Osteoblast (primary cell): ENCODE measurements at regions not wholly inside any gene's neighbourhood (a gene's known extent, or its start where the extent isn't known, plus 50 kb on each side); places are given as distances from the start of the nearest gene placed in this dataset.
A peak's percentile ranks its signal among the peaks of the same experiment; 100 is the strongest.

Source experiments
- DNase-seq: peaks from one replicate; pipeline ENCODE4 v3.0.0; 2011; ENCODE audit warnings: low spot score, mixed read lengths; ENCODE audit not compliant: insufficient read length; ENCODE audit errors: missing footprints
- H2AFZ ChIP-seq: 2 replicates; pipeline ENCODE4 v1.6.0; 2011; ENCODE audit warnings: mild to moderate bottlenecking, low read length
- H3K27ac ChIP-seq: 2 replicates; pipeline ENCODE4 v1.5.1; 2011; ENCODE audit warnings: mild to moderate bottlenecking, low read depth, low read length, moderate library complexity
- H3K27me3 ChIP-seq: 2 replicates; pipeline ENCODE4 v1.6.0; 2012; ENCODE audit warnings: mild to moderate bottlenecking, control low read depth, inconsistent platforms, low read length, moderate library complexity; ENCODE audit not compliant: insufficient read depth
- H3K36me3 ChIP-seq: 2 replicates; pipeline ENCODE4 v1.5.1; 2011; ENCODE audit warnings: mild to moderate bottlenecking, low read length, control low read depth, moderate library complexity; ENCODE audit not compliant: insufficient read depth
- H3K4me1 ChIP-seq: 2 replicates; pipeline ENCODE4 v1.5.1; 2011; ENCODE audit warnings: mild to moderate bottlenecking, low read length, control low read depth, moderate library complexity; ENCODE audit not compliant: insufficient read depth
- H3K4me2 ChIP-seq: 2 replicates; pipeline ENCODE4 v1.6.0; 2011; ENCODE audit warnings: mild to moderate bottlenecking, low read length; ENCODE audit not compliant: insufficient read depth
- H3K4me3 ChIP-seq: fragments of 200-600 bp; sonication (generic); 3 replicates; pipeline ENCODE4 v1.5.1; 2012; ENCODE audit warnings: mild to moderate bottlenecking, low read length, inconsistent platforms; ENCODE audit not compliant: insufficient read depth
- H3K79me2 ChIP-seq: 2 replicates; pipeline ENCODE4 v1.6.0; 2012; ENCODE audit warnings: mild to moderate bottlenecking, low read length, control low read depth, inconsistent platforms; ENCODE audit not compliant: insufficient read depth
- H3K9me3 ChIP-seq: 2 replicates; pipeline ENCODE4 v1.5.1; 2011; ENCODE audit warnings: low read depth, low read length, control low read depth
- H4K20me1 ChIP-seq: 2 replicates; pipeline ENCODE4 v1.6.0; 2012; ENCODE audit warnings: mild to moderate bottlenecking, low read length, control low read depth; ENCODE audit not compliant: insufficient read depth
- TF ChIP-seq, protein P1 (sequence below): IDR thresholded peaks from 2 replicates; pipeline ENCODE4 v1.5.1; 2011; ENCODE audit warnings: mild to moderate bottlenecking, low read depth, low read length, moderate library complexity; ENCODE audit errors: extremely low read depth

DNA sequence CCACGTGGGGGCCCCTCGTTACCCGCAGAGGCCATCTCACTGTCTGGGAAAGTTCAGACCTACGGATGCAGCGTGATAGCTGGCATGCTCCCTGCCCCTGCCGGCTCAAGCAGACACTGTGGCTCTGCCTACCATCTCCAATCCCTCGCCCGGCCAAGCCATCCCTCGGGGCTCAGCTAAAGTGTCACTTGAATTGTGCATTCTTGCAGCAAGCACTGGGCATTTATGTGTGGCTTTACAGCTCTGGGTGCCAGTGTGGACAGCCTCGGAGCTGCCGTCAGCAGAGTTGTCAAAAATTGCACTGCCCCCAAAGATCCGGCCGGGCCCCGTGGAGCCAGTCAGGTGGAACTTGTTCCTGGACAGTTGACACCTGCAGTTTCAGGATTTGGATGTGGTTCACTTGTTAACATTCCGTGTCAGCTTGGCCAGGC is 75.0 kb upstream of the FGF3 start:
- Histone ChIP-seq H3K9me3 (no peaks in the 10 kb centered on the region), H3K4me2 (no peak overlapping the region), H3K79me2 (no peaks in the 10 kb centered on the region), H3K27ac (no peak overlapping the region), H3K4me3 (no peak overlapping the region), H3K36me3 (no peaks in the 10 kb centered on the region), H4K20me1 (no peaks in the 10 kb centered on the region), H2AFZ (no peak overlapping the region), H3K4me1 (no peaks in the 10 kb centered on the region), H3K27me3 (peaks cover 80% of the 10 kb centered on the region)
- peak; percentile 14 for DNase-seq
- TF ChIP-seq, protein P1, sequence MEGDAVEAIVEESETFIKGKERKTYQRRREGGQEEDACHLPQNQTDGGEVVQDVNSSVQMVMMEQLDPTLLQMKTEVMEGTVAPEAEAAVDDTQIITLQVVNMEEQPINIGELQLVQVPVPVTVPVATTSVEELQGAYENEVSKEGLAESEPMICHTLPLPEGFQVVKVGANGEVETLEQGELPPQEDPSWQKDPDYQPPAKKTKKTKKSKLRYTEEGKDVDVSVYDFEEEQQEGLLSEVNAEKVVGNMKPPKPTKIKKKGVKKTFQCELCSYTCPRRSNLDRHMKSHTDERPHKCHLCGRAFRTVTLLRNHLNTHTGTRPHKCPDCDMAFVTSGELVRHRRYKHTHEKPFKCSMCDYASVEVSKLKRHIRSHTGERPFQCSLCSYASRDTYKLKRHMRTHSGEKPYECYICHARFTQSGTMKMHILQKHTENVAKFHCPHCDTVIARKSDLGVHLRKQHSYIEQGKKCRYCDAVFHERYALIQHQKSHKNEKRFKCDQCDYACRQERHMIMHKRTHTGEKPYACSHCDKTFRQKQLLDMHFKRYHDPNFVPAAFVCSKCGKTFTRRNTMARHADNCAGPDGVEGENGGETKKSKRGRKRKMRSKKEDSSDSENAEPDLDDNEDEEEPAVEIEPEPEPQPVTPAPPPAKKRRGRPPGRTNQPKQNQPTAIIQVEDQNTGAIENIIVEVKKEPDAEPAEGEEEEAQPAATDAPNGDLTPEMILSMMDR = no peak

DNA sequence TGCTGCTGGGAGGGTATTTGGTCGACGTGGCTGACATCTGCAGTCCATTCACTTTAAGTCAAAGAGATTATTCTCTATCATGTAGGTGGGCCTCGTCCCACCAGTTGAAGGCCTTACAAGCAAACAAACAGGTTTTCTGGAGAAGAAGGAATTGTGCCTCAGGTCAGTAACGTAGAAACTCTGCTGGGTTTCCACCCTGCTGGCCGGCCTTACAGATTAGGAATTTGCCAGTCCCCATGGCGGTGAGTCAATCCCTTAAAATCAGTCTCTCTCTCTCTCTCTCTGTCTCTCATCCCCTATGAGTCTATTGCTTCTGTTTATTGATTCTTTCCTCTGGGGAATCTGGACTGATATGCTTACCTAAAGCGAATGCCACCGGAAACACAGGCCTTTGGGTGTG is 75.4 kb upstream of the FGF3 start:
- H3K4me2 ChIP-seq = no peak overlapping the region
- H3K4me3 ChIP-seq = no peak overlapping the region
- H2AFZ ChIP-seq = no peak overlapping the region
- no peaks in the 10 kb centered on the region for H3K79me2 ChIP-seq
- no peaks in the 10 kb centered on the region for H3K9me3 ChIP-seq
- no peak overlapping the region for H3K27ac ChIP-seq
- no peak for DNase-seq
- H4K20me1 ChIP-seq = no peaks in the 10 kb centered on the region
- H3K36me3 ChIP-seq = no peaks in the 10 kb centered on the region
- TF ChIP-seq, protein P1 = no peak
- H3K27me3 ChIP-seq = peaks cover 78% of the 10 kb centered on the region
- H3K4me1 ChIP-seq = no peaks in the 10 kb centered on the region

DNA sequence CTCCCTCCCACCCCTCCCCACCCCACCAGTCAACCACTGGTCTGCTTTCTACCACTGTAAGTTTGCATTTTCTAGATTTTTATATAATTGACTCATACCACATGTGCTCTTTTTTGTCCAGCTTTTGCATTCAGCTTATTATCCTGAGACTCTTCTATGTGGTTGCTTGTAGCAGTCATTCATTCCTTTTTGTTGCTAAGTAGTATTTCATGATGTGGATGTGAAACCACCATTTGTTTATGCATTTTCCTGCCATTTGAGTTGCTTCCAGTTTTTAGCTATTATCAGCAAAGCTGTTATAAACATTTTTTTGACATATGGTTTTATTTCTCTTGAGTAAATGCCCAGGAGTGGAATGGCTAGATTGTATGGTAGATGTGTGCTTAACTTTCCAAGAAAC is 77.0 kb upstream of the FGF3 start:
- no peaks in the 10 kb centered on the region for H4K20me1 ChIP-seq
- no peak overlapping the region for H3K4me2 ChIP-seq
- no peaks in the 10 kb centered on the region for H3K4me1 ChIP-seq
- H3K27me3 ChIP-seq = peaks cover 62% of the 10 kb centered on the region
- H2AFZ ChIP-seq = no peak overlapping the region
- H3K79me2 ChIP-seq = no peaks in the 10 kb centered on the region
- H3K27ac ChIP-seq = no peak overlapping the region
- TF ChIP-seq, protein P1 = no peak
- H3K36me3 ChIP-seq = no peaks in the 10 kb centered on the region
- H3K9me3 ChIP-seq = no peaks in the 10 kb centered on the region
- DNase-seq = no peak
- no peak overlapping the region for H3K4me3 ChIP-seq

DNA sequence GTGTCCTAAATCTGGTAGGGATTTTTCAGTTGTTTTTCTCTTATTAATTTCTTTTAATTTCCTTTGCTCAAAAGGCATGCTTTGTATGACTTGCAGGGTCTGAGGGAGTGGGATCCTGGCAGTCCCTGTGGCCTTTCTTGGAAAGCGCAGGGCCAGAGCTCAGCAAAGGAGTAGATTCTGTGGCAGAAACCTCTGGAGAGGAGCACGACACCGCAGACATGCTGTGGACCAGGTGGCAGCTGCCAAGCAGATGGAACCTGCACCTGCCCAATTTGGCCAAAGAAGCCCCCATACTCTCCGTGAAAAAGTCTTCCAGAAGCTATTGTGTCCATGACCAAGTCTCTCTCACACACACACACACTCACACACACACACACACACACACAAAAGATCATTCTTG is 78.9 kb upstream of the FGF3 start:
- TF ChIP-seq, protein P1 = no peak
- Histone ChIP-seq H3K27me3 (peaks cover 45% of the 10 kb centered on the region), H3K4me1 (no peaks in the 10 kb centered on the region)

More for the DNA sequence above, 78.9 kb upstream of the FGF3 start:
- Histone ChIP-seq H4K20me1 (no peaks in the 10 kb centered on the region), H3K27ac (no peak overlapping the region), H3K36me3 (no peaks in the 10 kb centered on the region), H3K4me2 (no peak overlapping the region), H2AFZ (no peak overlapping the region), H3K79me2 (no peaks in the 10 kb centered on the region), H3K9me3 (no peaks in the 10 kb centered on the region), H3K4me3 (no peak overlapping the region)
- DNase-seq = no peak
